NCI-H1694 (cell line): ENCODE measurements at regions not wholly inside any gene's neighbourhood (a gene's known extent, or its start where the extent isn't known, plus 50 kb on each side); places are given as distances from the start of the nearest gene placed in this dataset.

Experiments
- DNase-seq: peaks from one replicate; lab custom pipeline; 2025; lab: John Stamatoyannopoulos, UW

DNA sequence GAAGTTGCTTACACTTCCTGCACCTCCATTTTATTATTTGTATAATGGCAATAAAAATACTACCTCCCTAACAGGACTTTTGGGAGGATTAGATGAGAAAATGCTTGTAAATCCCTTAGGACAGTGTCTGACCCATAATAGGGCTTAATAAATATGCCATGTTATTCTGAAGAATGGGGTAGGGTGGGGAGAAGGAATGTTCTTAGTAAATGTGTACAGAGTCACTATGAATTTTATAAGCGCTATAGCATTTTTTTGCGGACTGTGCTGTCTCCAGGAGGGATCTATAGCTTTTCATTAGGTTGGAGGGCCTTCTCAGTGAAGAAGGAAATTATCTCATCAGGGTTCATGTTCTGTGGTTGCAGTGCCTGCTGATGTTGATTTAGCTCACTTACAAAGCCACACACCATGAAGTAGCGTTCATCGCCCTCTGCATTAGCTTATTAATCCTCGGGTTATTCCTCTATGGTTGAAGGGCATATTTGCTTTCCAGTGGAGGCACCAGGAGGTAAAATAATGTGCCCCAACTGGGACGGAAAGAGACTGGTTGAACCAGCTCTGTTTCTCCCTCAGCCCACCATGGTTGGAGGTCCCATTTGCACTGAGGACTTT is 497.1 kb downstream of the ARHGEF28 start:
- no peak for DNase-seq

DNA sequence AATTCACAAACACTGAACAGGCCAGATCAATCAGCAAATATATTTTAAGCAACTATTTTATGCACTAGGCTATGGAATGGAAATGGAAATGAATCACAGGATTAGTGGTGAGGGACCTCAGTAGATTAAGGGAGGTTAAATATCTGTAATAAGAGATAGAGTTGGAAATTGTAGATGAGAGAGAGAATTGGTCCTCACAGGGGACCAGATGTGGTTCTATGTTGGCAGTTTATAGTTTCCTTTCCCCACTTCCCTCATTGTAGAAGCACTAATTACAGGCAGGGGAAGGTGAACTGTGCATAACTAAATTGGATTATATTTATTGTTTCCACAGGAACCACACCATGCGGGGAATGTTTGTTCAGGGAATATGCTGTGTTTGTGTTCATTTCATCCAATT is 496.2 kb downstream of the ARHGEF28 start:
- peak; percentile 13 for DNase-seq

GRCh38 chr5:74120585-74120984 is 494.6 kb downstream of the ARHGEF28 start:
- DNase-seq, result no peak

- no peak for DNase-seq
These were observed 492.1 kb downstream of the ARHGEF28 start for GRCh38 chr5:74118071-74118470.

DNA sequence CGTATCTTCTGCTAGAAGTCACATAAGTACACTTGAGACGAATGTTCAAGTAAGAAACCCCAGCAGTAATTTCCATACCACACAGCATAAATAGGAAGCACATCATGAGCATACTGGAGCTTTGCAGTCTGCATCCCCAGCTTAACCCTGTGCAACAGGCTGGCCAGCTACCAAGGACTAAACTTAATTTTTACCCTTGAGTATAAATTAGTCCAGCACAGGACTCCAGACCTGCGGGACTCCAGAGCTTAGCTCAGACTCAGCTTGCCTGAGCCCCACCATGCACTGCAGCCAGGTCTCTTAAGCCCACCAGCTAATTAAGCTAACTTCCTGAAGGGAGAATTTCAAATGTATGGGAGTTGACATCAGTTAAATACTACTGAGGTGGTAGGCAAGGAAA is 491.0 kb downstream of the ARHGEF28 start:
- DNase-seq, result no peak

DNA sequence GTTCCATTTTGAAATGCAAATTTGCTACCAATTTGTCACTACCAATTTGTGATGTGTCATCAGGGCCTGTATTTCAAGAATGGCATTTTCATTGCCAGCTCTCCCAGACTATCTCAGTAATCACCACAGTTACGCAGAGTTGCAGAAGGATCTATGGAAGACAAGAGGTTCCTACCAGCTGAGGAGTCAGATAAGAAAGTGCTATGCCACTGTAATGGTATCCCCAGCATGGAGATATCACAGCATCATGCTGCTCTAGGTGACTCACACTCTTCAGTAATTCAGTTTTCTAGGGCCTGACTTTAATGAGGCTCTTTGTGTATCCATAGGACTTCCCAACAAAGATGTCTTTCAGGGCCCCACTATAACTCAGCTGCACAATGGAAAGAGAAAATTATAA is 490.3 kb downstream of the ARHGEF28 start:
- DNase-seq, result no peak

DNA sequence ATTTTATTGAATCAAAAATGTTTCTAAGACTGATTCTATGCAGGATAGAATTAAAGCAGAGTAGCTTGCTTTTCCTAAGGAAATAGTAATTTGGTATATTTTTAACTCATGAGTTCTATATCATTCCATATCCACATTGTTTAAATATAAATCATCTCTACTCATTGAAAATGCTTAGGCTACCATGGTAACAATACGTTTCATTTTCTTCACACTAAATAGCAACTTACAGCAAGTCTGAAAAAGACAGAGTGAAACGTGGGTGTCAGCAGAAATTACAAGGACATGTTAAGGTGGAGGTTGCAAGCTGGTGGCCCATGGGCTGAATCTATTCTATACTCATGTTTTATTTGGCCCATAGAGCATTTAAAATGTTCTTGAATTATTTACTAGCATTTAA is 487.9 kb downstream of the ARHGEF28 start:
- DNase-seq, result no peak

DNA sequence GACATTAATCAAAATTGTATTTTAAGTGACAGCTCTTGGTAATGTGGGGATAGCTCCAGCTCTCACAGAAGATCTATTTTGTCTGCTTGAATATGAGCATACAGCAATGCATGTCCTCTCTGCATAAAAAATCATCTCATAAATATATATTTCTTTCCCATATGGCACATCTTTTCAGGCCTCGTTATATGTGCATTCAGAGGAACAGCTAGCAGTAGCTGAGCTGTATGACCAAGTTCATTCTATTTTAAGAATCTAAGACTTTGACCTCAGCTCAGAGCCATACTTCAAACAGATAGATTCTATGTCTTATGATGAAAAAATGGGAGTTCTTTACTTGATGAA is 487.2 kb downstream of the ARHGEF28 start:
- DNase-seq, result no peak

GRCh38 chr5:74112372-74113195 is 486.6 kb downstream of the ARHGEF28 start:
- DNase-seq, result no peak

DNA sequence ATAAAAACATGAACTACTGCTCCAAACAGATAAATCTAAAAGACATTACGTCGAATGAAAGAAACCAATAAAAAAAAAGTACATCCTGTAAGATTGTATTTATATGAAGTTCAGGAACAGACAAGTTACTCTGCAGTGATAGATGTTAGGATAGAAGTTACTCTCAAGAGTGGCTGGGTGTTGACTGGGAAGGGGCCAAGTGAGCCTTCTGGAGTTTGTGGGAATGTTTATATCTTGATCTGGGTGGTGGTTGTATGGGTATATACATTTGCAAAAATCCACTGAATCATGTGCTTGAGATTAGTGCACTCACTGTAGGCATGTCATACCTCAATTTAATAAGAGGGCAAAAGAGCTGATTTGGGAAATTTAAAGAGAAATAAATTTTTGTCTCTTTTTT is 485.8 kb downstream of the ARHGEF28 start:
- DNase-seq, result no peak

DNA sequence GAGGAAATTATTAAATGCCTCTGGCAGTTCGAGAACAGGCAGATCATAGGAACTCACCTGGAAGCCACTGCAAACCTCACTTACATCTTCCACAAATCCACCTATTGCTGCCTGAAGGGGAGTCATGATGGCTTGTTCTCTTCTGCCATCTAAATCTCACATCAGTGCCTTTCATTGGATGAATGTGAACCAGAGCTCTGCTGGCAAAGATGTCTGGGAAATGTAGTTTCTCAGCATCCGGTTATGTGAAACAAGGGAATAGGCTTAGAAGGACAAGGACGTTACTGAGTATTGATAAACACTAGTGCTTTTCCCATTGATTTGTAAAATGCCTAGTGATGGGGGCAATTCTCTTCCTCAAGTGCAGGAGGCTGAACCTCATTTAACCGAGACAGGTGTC is 483.3 kb downstream of the ARHGEF28 start:
- no peak for DNase-seq

- no peak for DNase-seq
These were observed 481.9 kb downstream of the ARHGEF28 start for GRCh38 chr5:74107899-74108298.

DNA sequence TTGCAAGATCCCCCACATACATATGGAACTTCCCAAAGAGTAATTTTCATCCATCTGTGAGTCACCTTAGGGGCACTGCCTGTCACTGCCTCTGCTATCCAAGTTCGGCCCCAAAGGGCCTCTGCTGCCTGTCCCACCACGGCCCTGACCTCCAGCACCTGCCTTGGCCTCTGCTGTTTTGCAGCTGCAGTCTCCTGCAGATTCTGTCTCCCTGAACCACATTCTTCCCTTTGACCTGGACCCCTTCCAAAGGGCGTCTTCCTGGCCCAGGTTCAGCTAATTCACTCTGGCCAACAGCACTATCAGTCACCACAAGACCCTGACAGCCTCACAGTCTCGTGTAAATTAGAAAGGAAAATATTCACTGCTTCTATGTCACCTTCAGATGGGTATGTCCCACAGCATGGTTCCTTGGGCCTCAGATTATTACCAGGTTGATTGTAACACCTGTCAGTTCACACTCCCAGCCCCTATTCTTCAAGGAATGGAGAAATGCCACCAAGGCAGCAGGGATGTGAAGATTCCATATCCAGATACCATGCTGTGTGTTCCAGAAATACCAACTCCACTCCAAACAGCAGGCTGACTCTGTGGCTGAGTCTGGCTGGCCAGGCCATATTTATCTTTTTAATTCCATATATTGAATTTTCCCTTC is 479.3 kb downstream of the ARHGEF28 start:
- no peak for DNase-seq

DNA sequence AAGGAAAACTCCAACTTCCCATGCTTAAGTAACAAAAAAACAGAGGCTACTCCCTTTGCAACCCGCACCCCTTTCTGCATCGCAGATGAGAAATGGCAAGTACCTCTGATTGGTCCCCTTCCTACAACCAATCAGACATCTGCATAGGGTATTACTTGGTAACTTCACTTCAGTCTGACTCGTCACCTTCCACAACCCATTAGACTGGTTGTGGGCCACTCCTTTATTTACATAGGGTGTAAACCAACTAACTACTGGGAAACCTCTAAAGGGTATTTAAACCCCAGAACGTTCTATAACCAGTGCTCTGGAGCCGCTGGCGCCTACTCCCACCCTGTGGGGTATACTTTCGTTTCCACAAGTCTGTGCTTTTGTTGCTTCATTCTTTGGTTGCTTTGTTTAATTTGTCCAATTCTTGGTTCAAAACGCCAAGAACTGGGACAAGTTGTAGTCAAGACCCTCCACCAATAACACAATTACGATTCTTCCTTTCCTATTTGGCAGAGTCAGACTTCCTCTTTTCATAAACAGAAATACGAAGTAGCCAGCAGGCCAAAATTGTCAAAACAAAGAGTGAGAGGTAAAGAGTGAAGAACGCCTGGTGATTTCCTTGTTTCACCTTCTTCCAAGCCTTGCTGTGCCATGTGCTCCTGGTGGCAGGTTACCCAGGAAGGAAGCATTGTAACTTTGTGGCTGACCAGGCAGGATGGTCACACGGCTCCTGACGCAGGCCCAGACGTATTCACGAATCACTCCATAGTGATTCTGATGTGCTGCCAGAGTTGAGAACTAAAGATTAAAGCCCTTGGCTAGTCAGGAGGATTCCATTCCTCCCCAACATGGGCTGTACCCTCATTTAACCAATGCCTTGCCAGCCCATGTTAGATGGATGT is 477.4 kb downstream of the ARHGEF28 start:
- DNase-seq, result no peak

GRCh38 chr5:74100268-74100665 is 474.3 kb downstream of the ARHGEF28 start:
- no peak for DNase-seq

DNA sequence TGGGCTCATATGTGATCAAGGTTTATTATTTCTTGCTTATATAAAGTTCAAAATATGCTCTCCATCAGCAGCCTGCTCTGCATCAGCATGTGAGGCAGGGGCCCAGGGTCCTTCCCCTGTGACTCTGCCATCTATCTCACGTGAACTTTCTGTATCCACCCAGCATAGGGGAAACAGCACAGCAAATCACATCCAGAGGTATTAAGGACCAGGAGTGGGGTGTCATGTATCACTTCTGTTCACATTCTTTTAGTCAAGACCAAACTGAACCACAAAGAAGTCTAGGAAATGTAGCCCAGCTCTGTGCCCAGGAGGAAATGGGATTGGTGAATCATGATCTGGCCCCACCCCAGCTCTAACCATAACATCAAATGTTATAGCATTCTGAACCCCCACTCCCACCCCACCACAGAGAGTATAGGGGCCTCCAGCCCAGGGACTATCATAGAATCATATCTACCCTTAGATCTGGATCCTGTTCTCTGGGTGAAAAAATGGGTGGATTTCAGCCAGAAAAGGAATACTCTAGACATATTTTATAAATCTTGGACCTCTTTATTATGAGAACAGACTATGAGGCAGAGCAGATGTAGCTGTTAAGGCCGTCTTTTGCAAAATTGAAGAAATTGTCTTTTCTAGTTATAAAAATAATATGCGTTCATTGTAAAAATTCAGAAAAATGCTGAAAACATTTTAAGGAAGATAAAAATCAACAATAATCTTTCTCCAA is 473.7 kb downstream of the ARHGEF28 start:
- DNase-seq, result no peak

- DNase-seq, result peak; percentile 0
These were observed 472.9 kb downstream of the ARHGEF28 start for GRCh38 chr5:74098941-74099340.

- no peak for DNase-seq
These were observed 472.5 kb downstream of the ARHGEF28 start for GRCh38 chr5:74098456-74098855.

DNA sequence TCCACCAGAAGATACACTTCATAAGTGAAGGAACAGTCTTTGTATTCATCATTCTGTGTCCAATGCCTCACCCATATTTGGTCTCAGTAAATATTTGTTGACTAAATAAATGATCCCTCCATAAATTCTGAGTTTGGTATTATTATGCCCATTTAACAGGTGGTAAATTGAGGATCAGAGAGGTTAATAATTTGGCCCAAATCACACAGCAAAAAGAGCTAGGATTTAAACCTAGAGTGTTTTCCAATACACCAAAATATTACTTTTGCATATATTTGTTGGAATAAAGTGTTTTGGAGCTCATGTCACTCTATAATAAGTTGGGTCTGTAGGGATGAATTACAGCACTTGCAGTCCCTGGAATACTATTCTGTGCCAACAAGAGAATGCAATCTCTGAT is 470.3 kb downstream of the ARHGEF28 start:
- DNase-seq, result no peak

GRCh38 chr5:74095871-74096270 is 469.9 kb downstream of the ARHGEF28 start:
- no peak for DNase-seq

DNA sequence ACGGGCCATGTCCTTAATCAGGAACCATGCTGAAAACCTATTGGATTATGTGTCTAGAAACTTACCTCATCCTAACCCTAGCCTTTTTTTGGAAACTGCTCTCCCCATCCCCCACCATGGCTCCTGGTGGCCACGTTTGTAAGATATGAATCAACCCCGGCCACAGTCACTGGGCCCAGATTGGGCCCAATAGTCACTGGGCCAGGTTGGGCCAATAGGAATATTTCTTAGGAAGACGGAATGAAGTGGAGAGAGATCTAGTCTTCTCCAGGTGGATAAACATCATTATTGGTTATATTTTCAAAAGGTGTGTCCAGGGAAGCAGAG is 468.7 kb downstream of the ARHGEF28 start:
- no peak for DNase-seq
